Subcutaneous abdominal adipose tissue (tissue), 5 donors: ENCODE measurements at regions not wholly inside any gene's neighbourhood (a gene's known extent, or its start where the extent isn't known, plus 50 kb on each side); places are given as distances from the start of the nearest gene placed in this dataset.
"Not testable (repeated sequence)": the region's sequence is repeated elsewhere in the genome, so short reads cannot be mapped to it uniquely, and the experiment has no call there.

ENCODE experiments used
- H3K27ac ChIP-seq: one replicate; pipeline ENCODE4 v1.7.0; 2013; ENCODE audit warnings: low read depth, mild to moderate bottlenecking, inconsistent platforms, low read length, moderate library complexity
- H3K27me3 ChIP-seq, 5 donors: one replicate each; pipeline ENCODE4 v1.7.0; 2013; ENCODE audit warnings: low read length in 5 of 5, inconsistent platforms in 1 of 5; ENCODE audit not compliant: control insufficient read depth in 5 of 5, insufficient read depth in 4 of 5
- H3K36me3 ChIP-seq, 5 donors: one replicate each; pipeline ENCODE4 v1.7.0; 2013; ENCODE audit warnings: low read length in 5 of 5; ENCODE audit not compliant: control insufficient read depth in 5 of 5, insufficient read depth in 5 of 5
- H3K4me1 ChIP-seq, 5 donors: one replicate each; pipeline ENCODE4 v1.7.0; 2013; ENCODE audit warnings: low read length in 5 of 5, mild to moderate bottlenecking in 3 of 5, moderate library complexity in 1 of 5; ENCODE audit not compliant: control insufficient read depth in 5 of 5, insufficient read depth in 5 of 5
- H3K4me3 ChIP-seq, 5 donors: one replicate each; pipeline ENCODE4 v1.7.0; 2013; ENCODE audit warnings: low read length in 5 of 5, low read depth in 1 of 5
- H3K9ac ChIP-seq, 5 donors: one replicate each; pipeline ENCODE4 v1.7.0; 2013; ENCODE audit warnings: low read length in 5 of 5, mild to moderate bottlenecking in 4 of 5, moderate library complexity in 3 of 5
- H3K9me3 ChIP-seq, 5 donors: one replicate each; pipeline ENCODE4 v1.7.0; 2013; ENCODE audit warnings: low read length in 5 of 5; ENCODE audit not compliant: control insufficient read depth in 5 of 5
- donor health status: healthy.
- donor health status: healthy.
- donor health status: healthy.
- donor health status: healthy.
- donor health status: healthy.

- Histone ChIP-seq H3K9ac (no peak overlapping the region), H3K4me1 (peaks cover 0 to 11% (median 0%) of the 10 kb centered on the region in 5 donors), H3K4me3 (no peak overlapping the region), H3K27me3 (peaks cover 3 to 18% (median 8%) of the 10 kb centered on the region in 5 donors), H3K36me3 (no peaks in the 10 kb centered on the region), H3K27ac (no peak overlapping the region), H3K9me3 (peaks cover 0 to 11% (median 9%) of the 10 kb centered on the region in 5 donors)
Observed at GRCh38 chrX:55326985-55327384, 62.3 kb upstream of the PAGE3 start.

DNA sequence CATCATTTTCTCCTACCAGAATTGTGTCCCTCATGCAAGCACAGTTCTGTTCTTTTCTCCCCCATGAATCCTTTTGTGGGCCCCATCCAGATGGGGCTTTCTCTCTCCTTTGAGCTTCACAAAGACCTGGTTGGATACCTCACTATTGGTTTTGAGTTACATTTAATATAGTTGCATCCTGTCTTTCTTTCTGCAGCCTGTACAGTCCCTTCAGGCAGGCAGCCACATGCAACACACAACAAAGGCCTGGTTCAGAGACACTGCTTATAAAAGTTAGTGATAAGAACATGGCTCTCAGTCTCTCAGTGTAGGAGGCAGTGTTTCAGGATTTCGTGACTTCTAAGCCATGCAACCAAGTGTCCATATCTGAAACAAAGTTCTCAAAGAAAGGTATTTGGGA, 70.6 kb upstream of the PAGE3 start:
- Histone ChIP-seq H3K9ac (no peak overlapping the region), H3K27ac (no peak overlapping the region), H3K9me3 (no peaks in the 10 kb centered on the region), H3K4me1 (no peaks in the 10 kb centered on the region), H3K4me3 (no peak overlapping the region), H3K27me3 (peaks cover 0 to 15% (median 9%) of the 10 kb centered on the region in 5 donors), H3K36me3 (no peaks in the 10 kb centered on the region)

GRCh38 chrX:55336176-55336575, 71.5 kb upstream of the PAGE3 start:
- Histone ChIP-seq H3K4me3 (no peak overlapping the region), H3K27ac (no peak overlapping the region), H3K9ac (no peak overlapping the region), H3K27me3 (peaks cover 0 to 15% (median 12%) of the 10 kb centered on the region in 5 donors), H3K36me3 (no peaks in the 10 kb centered on the region), H3K9me3 (no peaks in the 10 kb centered on the region), H3K4me1 (no peaks in the 10 kb centered on the region)

- Histone ChIP-seq H3K9me3 (no peaks in the 10 kb centered on the region), H3K27me3 (peaks cover 0 to 16% (median 7%) of the 10 kb centered on the region in 5 donors), H3K9ac (no peak overlapping the region), H3K4me3 (no peak overlapping the region), H3K4me1 (peaks cover 0 to 3% (median 0%) of the 10 kb centered on the region in 5 donors), H3K27ac (no peak overlapping the region), H3K36me3 (no peaks in the 10 kb centered on the region)
Observed at GRCh38 chrX:55340896-55341433, 76.2 kb upstream of the PAGE3 start.

DNA sequence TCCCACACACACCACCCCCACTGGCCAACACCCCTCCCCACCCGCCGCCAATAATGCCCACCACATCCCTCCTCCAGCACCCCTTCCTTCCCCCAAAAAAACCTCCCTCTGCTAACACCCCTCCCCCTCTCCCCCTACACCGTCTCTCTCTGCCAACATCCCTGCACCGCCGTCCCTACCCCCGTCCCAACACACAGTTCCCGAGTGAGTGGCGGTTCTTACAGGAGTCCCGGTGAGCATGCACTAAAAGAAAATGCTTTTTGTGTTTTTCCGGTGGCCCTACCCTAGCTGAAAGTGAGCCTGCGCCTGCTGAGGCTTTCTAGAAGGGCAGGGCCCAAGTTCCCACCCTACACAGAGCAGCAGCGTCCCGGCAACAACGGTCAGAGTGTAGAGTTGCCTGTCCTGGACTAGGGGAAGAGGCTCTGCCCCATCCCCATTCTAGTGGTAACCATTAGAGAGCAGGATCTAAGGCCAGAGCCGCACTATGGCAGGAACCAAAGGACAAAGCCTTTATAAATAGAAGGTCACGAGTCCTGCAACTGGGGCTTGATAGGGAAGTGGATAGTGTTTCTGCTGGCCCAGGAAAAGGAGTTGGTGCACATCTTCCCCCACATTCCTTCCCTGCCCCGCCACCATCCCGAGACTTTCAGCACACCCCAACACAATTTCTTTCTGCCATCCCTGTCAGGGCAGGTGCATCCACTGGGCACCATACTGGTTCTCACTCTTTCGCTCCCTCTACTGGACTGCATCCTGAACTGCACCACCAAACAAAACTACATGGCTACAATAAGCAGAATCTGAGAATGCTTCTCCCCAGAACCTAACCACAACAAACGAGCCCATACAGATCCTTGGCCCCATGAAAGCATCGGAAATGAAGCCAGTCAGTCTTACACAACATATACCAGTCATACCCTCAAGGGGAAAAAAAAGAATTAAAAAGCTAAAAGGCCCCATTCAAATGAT, 78.1 kb upstream of the PAGE3 start:
- no peak overlapping the region for H3K4me3 ChIP-seq

DNA sequence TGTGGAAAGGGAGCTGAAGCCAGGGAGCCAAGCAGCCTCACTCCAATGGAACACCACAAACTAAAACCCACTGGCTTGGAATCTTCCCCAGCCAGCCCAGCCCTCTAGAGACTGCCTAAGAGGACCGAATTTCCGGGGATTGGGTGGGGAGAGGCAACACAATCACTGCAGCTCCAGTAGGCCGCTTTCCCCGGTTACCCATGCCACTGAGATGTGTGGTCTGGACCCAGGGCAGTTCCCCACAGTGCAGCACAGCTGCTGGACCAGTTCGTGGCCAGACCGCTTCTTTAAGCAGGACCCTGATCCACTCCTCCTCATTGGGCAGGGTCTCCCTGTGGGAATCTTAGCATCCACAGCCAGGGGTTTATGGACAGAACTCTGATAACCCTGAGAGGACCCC, 91.9 kb upstream of the PAGE3 start:
- Histone ChIP-seq H3K27ac (no peak overlapping the region), H3K4me1 (no peaks in the 10 kb centered on the region), H3K4me3 (no peak overlapping the region), H3K27me3 (peaks cover 6 to 22% (median 9%) of the 10 kb centered on the region in 5 donors), H3K9ac (no peak overlapping the region), H3K9me3 (peaks cover 0 to 10% (median 3%) of the 10 kb centered on the region in 5 donors), H3K36me3 (no peaks in the 10 kb centered on the region)

More for the DNA sequence above, 78.1 kb upstream of the PAGE3 start:
- H3K9ac ChIP-seq = peak overlapping the region in 1 of 5 donors; percentile 20
- peaks cover 0 to 3% (median 0%) of the 10 kb centered on the region in 5 donors for H3K4me1 ChIP-seq
- H3K27ac ChIP-seq = no peak overlapping the region
- H3K36me3 ChIP-seq = no peaks in the 10 kb centered on the region
- no peaks in the 10 kb centered on the region for H3K9me3 ChIP-seq
- H3K27me3 ChIP-seq = peaks cover 0 to 16% (median 5%) of the 10 kb centered on the region in 5 donors

GRCh38 chrX:55357236-55357635, 92.5 kb upstream of the PAGE3 start:
- Histone ChIP-seq H3K4me1 (no peaks in the 10 kb centered on the region), H3K4me3 (no peak overlapping the region), H3K9me3 (peaks cover 0 to 11% (median 3%) of the 10 kb centered on the region in 5 donors), H3K27ac (no peak overlapping the region), H3K36me3 (no peaks in the 10 kb centered on the region), H3K27me3 (peaks cover 4 to 19% (median 6%) of the 10 kb centered on the region in 5 donors), H3K9ac (no peak overlapping the region)

DNA sequence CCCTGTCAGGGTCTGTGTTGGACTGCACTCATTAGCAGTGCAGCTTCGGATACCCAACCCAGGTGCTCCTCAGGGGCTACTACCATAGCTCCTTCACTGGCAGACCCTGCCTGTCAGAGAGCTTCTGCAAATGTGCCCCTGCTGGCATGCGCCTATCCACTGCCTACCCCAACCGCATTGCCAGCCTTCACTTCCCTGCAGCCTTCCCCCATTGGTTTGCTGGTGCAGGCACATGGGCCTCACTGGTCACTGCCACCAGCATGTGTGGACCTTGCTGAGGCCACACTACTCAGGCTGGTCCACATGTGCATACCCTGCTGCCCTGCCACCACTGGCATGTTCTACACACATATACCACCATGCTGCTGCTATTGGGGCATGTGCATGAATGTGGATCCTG, 72.5 kb upstream of the MAGEH1 start:
- no peaks in the 10 kb centered on the region for H3K36me3 ChIP-seq
- H3K4me1 ChIP-seq = no peaks in the 10 kb centered on the region
- peaks cover 0 to 12% (median 11%) of the 10 kb centered on the region in 5 donors for H3K27me3 ChIP-seq
- H3K9me3 ChIP-seq = peaks cover 0 to 16% (median 0%) of the 10 kb centered on the region in 5 donors
- no peak overlapping the region for H3K9ac ChIP-seq
- no peak overlapping the region for H3K4me3 ChIP-seq
- no peak overlapping the region for H3K27ac ChIP-seq

DNA sequence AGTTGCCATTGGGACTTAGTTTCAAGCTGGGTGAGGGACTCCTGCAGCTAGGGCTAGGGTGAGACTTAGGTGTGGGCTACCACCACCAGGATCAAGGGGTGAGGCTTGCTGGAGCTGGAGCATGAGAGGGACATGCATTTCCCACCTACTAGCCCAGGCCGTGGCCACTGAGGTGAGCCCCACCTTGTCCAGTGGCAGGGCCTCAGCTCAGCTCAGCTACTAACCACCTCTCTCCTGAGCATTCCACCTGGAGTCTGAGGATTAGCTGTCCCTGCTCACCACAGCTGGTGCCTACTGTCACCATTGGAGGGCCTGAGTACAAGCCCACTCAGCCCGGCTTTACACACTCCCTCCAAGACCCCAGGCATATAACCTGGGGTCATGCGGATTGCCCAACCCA, 62.6 kb upstream of the MAGEH1 start:
- Histone ChIP-seq H3K36me3 (no peaks in the 10 kb centered on the region), H3K9ac (no peak overlapping the region), H3K4me1 (no peaks in the 10 kb centered on the region), H3K27ac (no peak overlapping the region), H3K4me3 (no peak overlapping the region), H3K9me3 (peaks cover 0 to 10% (median 0%) of the 10 kb centered on the region in 5 donors), H3K27me3 (peaks cover 6 to 20% (median 10%) of the 10 kb centered on the region in 5 donors)

GRCh38 chrX:55396836-55397235, 55.1 kb upstream of the MAGEH1 start:
- not testable (repeated sequence) for H3K27me3 ChIP-seq, H3K9me3 ChIP-seq, H3K36me3 ChIP-seq, H3K4me3 ChIP-seq, H3K4me1 ChIP-seq, H3K9ac ChIP-seq, H3K27ac ChIP-seq
